ENCODE measurements at regions not wholly inside any gene's neighbourhood (a gene's known extent, or its start where the extent isn't known, plus 50 kb on each side); places are given as distances from the start of the nearest gene placed in this dataset.

DNA sequence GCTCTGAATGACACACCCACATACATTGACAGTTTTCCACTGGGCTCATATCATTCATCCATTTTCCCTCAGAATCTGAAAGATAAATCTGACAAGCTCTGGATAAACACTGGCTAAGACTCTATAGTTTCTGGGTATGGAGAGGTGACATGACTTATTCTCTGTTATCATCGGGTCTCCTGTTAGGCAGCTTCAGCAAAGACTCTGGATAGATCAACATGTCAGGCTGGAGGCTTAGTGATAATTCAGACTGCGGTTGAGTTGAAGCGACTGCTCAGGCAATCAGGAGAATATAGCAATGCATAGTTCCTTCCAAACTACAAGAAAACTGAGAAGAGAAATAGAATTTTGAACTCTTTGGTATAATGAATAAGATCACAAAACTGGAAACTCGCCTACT, 394.6 kb downstream of the CBLN4 start:
- TF ChIP-seq, protein P1, sequence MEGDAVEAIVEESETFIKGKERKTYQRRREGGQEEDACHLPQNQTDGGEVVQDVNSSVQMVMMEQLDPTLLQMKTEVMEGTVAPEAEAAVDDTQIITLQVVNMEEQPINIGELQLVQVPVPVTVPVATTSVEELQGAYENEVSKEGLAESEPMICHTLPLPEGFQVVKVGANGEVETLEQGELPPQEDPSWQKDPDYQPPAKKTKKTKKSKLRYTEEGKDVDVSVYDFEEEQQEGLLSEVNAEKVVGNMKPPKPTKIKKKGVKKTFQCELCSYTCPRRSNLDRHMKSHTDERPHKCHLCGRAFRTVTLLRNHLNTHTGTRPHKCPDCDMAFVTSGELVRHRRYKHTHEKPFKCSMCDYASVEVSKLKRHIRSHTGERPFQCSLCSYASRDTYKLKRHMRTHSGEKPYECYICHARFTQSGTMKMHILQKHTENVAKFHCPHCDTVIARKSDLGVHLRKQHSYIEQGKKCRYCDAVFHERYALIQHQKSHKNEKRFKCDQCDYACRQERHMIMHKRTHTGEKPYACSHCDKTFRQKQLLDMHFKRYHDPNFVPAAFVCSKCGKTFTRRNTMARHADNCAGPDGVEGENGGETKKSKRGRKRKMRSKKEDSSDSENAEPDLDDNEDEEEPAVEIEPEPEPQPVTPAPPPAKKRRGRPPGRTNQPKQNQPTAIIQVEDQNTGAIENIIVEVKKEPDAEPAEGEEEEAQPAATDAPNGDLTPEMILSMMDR (conservative IDR thresholded peaks at IDR 0.05) = no peak
- TF ChIP-seq ZFX (IDR thresholded peaks at IDR 0.05) = no peak
